ENCODE measurements at regions not wholly inside any gene's neighbourhood (a gene's known extent, or its start where the extent isn't known, plus 50 kb on each side); places are given as distances from the start of the nearest gene placed in this dataset.

DNA sequence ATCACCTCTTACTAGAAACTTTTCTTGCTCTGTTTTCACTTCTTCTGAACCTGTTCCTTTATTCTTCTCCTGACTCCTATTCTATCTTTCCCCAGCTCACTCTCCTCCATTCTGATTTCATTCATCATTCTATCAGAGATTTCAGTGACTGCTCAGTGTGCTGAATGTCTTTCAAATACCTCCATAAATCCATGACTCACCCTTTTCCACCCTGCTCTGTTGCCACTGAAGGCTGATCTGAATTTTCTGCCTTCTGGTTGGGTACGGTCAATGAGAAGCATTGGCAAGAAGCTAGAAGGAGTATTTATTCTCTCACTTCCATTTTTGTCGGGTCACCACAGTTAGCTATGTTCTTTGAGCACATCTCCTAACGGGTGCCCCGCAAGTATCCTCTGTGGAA is 265.9 kb downstream of the CBLL2 start:
- Histone ChIP-seq H4K20me1 (ENCODE audit: insufficient read depth) (no peaks in the 10 kb centered on the region), H3K27me3 (ENCODE audit: insufficient read depth, low read depth, low read length) (no peaks in the 10 kb centered on the region), H3K9ac (ENCODE audit: low read length) (no peak overlapping the region), H3K79me2 (replicated peaks; ENCODE audit: insufficient read depth, low read length) (no peaks in the 10 kb centered on the region), H3K9me3 (ENCODE audit: low read length) (no peaks in the 10 kb centered on the region), H3K4me2 (ENCODE audit: low read length) (no peak overlapping the region), H3K27ac (ENCODE audit: low read length) (no peak overlapping the region), H3K9me2 (ENCODE audit: insufficient read depth, low read length) (no peaks in the 10 kb centered on the region), H3F3A (ENCODE audit: insufficient read depth, low read length, poor library complexity, severe bottlenecking) (no peaks in the 10 kb centered on the region), H3K4me3 (ENCODE audit: low read length) (no peak overlapping the region), H3K36me3 (ENCODE audit: insufficient read depth, low read length) (no peaks in the 10 kb centered on the region), H2AFZ (ENCODE audit: low read depth, low read length) (no peak overlapping the region)
- TF ChIP-seq EP300 (conservative IDR thresholded peaks at IDR 0.05; ENCODE audit: poor library complexity, severe bottlenecking) (no peak), POLR2AphosphoS5 (IDR thresholded peaks at IDR 0.05) (no peak), EZH2 (IDR thresholded peaks at IDR 0.05; ENCODE audit: borderline replicate concordance, insufficient read depth, low read length, poor library complexity, severe bottlenecking) (no peak), TAF1 (IDR thresholded peaks at IDR 0.05; ENCODE audit: low read depth) (no peak), SMC3 (conservative IDR thresholded peaks at IDR 0.05; ENCODE audit: poor library complexity) (no peak), RAD21 (conservative IDR thresholded peaks at IDR 0.05) (no peak), MXI1 (conservative IDR thresholded peaks at IDR 0.05; ENCODE audit: poor library complexity, severe bottlenecking) (no peak)
- TF ChIP-seq, protein P1, sequence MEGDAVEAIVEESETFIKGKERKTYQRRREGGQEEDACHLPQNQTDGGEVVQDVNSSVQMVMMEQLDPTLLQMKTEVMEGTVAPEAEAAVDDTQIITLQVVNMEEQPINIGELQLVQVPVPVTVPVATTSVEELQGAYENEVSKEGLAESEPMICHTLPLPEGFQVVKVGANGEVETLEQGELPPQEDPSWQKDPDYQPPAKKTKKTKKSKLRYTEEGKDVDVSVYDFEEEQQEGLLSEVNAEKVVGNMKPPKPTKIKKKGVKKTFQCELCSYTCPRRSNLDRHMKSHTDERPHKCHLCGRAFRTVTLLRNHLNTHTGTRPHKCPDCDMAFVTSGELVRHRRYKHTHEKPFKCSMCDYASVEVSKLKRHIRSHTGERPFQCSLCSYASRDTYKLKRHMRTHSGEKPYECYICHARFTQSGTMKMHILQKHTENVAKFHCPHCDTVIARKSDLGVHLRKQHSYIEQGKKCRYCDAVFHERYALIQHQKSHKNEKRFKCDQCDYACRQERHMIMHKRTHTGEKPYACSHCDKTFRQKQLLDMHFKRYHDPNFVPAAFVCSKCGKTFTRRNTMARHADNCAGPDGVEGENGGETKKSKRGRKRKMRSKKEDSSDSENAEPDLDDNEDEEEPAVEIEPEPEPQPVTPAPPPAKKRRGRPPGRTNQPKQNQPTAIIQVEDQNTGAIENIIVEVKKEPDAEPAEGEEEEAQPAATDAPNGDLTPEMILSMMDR (IDR thresholded peaks at IDR 0.05; ENCODE audit: poor library complexity, severe bottlenecking): no peak
- TF ChIP-seq, protein P2, sequence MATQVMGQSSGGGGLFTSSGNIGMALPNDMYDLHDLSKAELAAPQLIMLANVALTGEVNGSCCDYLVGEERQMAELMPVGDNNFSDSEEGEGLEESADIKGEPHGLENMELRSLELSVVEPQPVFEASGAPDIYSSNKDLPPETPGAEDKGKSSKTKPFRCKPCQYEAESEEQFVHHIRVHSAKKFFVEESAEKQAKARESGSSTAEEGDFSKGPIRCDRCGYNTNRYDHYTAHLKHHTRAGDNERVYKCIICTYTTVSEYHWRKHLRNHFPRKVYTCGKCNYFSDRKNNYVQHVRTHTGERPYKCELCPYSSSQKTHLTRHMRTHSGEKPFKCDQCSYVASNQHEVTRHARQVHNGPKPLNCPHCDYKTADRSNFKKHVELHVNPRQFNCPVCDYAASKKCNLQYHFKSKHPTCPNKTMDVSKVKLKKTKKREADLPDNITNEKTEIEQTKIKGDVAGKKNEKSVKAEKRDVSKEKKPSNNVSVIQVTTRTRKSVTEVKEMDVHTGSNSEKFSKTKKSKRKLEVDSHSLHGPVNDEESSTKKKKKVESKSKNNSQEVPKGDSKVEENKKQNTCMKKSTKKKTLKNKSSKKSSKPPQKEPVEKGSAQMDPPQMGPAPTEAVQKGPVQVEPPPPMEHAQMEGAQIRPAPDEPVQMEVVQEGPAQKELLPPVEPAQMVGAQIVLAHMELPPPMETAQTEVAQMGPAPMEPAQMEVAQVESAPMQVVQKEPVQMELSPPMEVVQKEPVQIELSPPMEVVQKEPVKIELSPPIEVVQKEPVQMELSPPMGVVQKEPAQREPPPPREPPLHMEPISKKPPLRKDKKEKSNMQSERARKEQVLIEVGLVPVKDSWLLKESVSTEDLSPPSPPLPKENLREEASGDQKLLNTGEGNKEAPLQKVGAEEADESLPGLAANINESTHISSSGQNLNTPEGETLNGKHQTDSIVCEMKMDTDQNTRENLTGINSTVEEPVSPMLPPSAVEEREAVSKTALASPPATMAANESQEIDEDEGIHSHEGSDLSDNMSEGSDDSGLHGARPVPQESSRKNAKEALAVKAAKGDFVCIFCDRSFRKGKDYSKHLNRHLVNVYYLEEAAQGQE (IDR thresholded peaks at IDR 0.05; ENCODE audit: borderline replicate concordance): no peak

DNA sequence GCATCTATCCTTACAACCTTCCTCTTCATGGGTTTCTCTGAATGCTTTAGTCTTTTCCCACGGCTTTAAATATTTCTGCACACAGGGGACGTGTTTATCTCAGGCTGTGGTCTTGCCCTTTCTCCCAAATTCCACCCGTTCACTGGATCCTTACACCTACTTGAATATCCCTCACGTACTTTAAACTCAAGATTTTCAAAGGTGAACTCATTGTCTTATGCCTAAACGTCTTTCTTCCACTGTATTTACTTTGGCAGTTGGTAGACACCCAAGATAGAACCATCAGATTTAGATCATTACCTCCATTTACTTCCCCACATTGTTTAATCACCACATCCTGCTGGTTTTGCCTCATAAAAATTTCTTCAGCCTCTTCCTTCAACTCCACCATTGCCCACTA is 269.2 kb downstream of the CBLL2 start:
- H4K20me1 ChIP-seq (ENCODE audit: insufficient read depth): no peaks in the 10 kb centered on the region
- H3K27me3 ChIP-seq (ENCODE audit: insufficient read depth, low read depth, low read length): no peaks in the 10 kb centered on the region
- no peak overlapping the region for H3K9ac ChIP-seq (ENCODE audit: low read length)
- H3F3A ChIP-seq (ENCODE audit: insufficient read depth, low read length, poor library complexity, severe bottlenecking): no peaks in the 10 kb centered on the region
- no peaks in the 10 kb centered on the region for H3K79me2 ChIP-seq (replicated peaks; ENCODE audit: insufficient read depth, low read length)
- TF ChIP-seq POLR2AphosphoS5 (IDR thresholded peaks at IDR 0.05) (no peak), EP300 (conservative IDR thresholded peaks at IDR 0.05; ENCODE audit: poor library complexity, severe bottlenecking) (no peak), TAF1 (IDR thresholded peaks at IDR 0.05; ENCODE audit: low read depth) (no peak), SMC3 (conservative IDR thresholded peaks at IDR 0.05; ENCODE audit: poor library complexity) (no peak), EZH2 (IDR thresholded peaks at IDR 0.05; ENCODE audit: borderline replicate concordance, insufficient read depth, low read length, poor library complexity, severe bottlenecking) (no peak), RAD21 (conservative IDR thresholded peaks at IDR 0.05) (no peak), MXI1 (conservative IDR thresholded peaks at IDR 0.05; ENCODE audit: poor library complexity, severe bottlenecking) (no peak)
- TF ChIP-seq, protein P2 (IDR thresholded peaks at IDR 0.05; ENCODE audit: borderline replicate concordance): no peak
- TF ChIP-seq, protein P1 (IDR thresholded peaks at IDR 0.05; ENCODE audit: poor library complexity, severe bottlenecking): no peak
- H3K27ac ChIP-seq (ENCODE audit: low read length): no peak overlapping the region
- no peaks in the 10 kb centered on the region for H3K36me3 ChIP-seq (ENCODE audit: insufficient read depth, low read length)
- H2AFZ ChIP-seq (ENCODE audit: low read depth, low read length): no peak overlapping the region
- no peaks in the 10 kb centered on the region for H3K9me2 ChIP-seq (ENCODE audit: insufficient read depth, low read length)
- H3K9me3 ChIP-seq (ENCODE audit: low read length): no peaks in the 10 kb centered on the region
- no peak overlapping the region for H3K4me3 ChIP-seq (ENCODE audit: low read length)
- H3K4me2 ChIP-seq (ENCODE audit: low read length): no peak overlapping the region

Data from neural cell (in vitro differentiated cells).